ENCODE measurements at regions not wholly inside any gene's neighbourhood (a gene's known extent, or its start where the extent isn't known, plus 50 kb on each side); places are given as distances from the start of the nearest gene placed in this dataset.

GRCh38 chr4:147096667-147097604 lies 151.3 kb upstream of the TTC29 start:
- TF ChIP-seq CTCF (IDR thresholded peaks at IDR 0.05) (peak; percentile 62 to 76 (median 69)), POLR2A (IDR thresholded peaks at IDR 0.05) (no peak)

Data from breast epithelium (tissue), 3 donors.